HG02885 (cell line): ENCODE measurements at regions not wholly inside any gene's neighbourhood (a gene's known extent, or its start where the extent isn't known, plus 50 kb on each side); places are given as distances from the start of the nearest gene placed in this dataset.
"Not testable (repeated sequence)": the region's sequence is repeated elsewhere in the genome, so short reads cannot be mapped to it uniquely, and the experiment has no call there.

Source experiments
- ATAC-seq: cut with Tn5 transposase; IDR thresholded peaks from one replicate; pipeline ENCODE4 v1.9.1; 2021; ENCODE audit warnings: mild to moderate bottlenecking; ENCODE audit not compliant: unreplicated experiment, poor library complexity

- ATAC-seq: no peak
Measured at GRCh38 chr9:81804306-81804705, 115.0 kb upstream of the TLE1 start.

- not testable (repeated sequence) for ATAC-seq
Measured at GRCh38 chr9:81811688-81812087, 116.5 kb upstream of the SPATA31D4 start.

- no peak for ATAC-seq
Measured at GRCh38 chr9:81814401-81814793, 113.8 kb upstream of the SPATA31D4 start.

- ATAC-seq: peak; percentile 73
Measured at GRCh38 chr9:81814794-81815464, 113.3 kb upstream of the SPATA31D4 start.

GRCh38 chr9:81815781-81816180 lies 112.4 kb upstream of the SPATA31D4 start:
- ATAC-seq: no peak

- ATAC-seq: no peak
Measured at GRCh38 chr9:81819155-81819554, 109.1 kb upstream of the SPATA31D4 start.

GRCh38 chr9:81819859-81820546 lies 108.2 kb upstream of the SPATA31D4 start:
- no peak for ATAC-seq

DNA sequence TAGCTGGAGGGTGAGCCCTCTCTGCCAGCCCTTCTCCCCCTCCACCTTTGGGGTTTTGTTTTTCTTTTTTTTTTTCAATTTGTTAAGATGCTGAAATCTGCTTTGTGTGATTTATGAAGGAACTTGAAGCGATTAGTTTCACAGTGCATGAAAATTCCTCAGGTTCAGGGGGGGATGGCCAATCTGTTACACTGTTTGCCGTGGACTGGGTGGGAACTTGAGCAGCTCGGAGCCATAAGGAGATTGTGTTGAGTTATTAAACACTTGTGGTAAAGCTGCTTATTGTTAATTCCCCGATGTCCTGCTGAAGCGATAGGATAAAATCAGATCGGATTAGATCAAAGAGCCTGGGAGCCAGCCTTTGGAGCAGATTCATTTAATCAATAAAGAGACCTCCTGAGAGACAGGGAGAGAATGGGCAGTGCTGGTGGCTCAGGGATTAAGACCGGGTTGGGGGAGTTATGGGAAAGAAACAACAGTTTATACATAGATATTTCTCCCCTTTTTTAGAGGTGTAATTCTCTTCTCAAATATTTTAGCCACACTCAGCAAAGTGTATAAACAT lies 105.8 kb upstream of the SPATA31D4 start:
- ATAC-seq: no peak

- no peak for ATAC-seq
Measured at GRCh38 chr9:81822967-81823366, 105.3 kb upstream of the SPATA31D4 start.

DNA sequence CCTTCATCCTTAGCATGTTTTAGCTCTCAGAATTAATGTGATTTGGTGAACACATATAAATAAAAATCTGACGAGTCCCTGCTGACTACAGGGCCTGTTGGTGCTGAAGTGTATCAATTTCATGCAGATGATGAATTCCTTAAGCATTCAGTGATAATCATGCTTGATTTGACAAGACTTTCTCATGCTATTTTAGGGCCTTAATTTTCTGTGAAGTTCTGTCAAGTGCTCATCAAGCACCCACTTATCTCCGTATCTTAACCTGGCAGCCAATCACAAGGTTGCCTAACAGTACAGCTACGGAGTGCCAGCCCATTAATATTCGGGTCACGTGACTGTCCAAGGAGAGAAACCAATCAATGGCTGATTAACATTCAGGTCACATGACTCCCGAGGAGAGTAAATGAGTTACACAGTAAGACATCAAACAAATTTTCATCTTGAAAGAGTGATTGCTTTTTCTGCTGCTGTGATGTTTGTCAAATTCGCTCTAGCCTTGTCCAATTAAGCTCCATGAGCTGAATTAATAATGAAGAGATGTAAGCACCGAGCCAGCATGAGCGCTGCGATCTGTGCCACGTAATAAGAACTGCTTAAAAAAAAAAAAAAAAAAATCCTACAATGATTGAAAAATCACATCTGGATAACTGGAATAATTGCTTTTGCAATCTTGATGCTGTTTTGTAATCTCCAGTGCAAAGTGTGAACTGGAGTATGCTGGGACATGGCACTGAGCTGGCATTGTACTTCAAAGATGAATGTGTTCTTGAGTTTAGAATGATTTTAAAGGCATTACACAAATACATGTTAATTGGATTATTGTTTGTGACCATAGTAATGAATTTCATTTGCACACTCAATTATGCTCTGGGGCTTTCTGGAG lies 104.3 kb upstream of the SPATA31D4 start:
- ATAC-seq: no peak

GRCh38 chr9:81824802-81825730 lies 103.2 kb upstream of the SPATA31D4 start:
- ATAC-seq: no peak

- no peak for ATAC-seq
Measured at GRCh38 chr9:81825846-81826516, 102.2 kb upstream of the SPATA31D4 start.

DNA sequence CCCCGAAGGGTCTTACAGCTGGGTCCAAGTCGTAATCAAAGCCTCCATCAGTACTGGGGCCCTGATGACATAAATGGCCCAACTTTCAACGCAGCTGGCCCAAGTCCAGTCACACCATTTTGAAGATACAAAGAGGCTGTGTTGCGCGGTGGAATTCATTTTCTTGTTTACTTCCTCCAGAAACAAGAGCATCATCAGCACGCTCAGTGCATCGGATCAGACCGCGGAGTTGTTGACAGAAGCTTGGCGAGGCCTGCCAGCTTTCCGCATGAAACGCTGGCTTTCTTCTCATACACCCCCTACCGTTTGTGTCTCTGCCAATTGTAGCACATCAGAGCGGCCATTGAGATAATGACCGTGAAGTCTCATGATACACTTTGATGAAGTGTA lies 101.7 kb upstream of the SPATA31D4 start:
- no peak for ATAC-seq

GRCh38 chr9:81827616-81828296 lies 100.5 kb upstream of the SPATA31D4 start:
- peak; percentile 93 for ATAC-seq

GRCh38 chr9:81829195-81829882 lies 98.9 kb upstream of the SPATA31D4 start:
- ATAC-seq: no peak

- not testable (repeated sequence) for ATAC-seq
Measured at GRCh38 chr9:81830431-81830830, 97.8 kb upstream of the SPATA31D4 start.

- no peak for ATAC-seq
Measured at GRCh38 chr9:81832571-81833285, 95.5 kb upstream of the SPATA31D4 start.
